Hypothalamus (tissue), 51 donors: ENCODE measurements at regions not wholly inside any gene's neighbourhood (a gene's known extent, or its start where the extent isn't known, plus 50 kb on each side); places are given as distances from the start of the nearest gene placed in this dataset.
"Not testable (repeated sequence)": the region's sequence is repeated elsewhere in the genome, so short reads cannot be mapped to it uniquely, and the experiment has no call there.

Experiments
- DNase-seq, 51 donors: peaks; one replicate each; lab custom pipeline; 2025; lab: John Stamatoyannopoulos, UW

DNA sequence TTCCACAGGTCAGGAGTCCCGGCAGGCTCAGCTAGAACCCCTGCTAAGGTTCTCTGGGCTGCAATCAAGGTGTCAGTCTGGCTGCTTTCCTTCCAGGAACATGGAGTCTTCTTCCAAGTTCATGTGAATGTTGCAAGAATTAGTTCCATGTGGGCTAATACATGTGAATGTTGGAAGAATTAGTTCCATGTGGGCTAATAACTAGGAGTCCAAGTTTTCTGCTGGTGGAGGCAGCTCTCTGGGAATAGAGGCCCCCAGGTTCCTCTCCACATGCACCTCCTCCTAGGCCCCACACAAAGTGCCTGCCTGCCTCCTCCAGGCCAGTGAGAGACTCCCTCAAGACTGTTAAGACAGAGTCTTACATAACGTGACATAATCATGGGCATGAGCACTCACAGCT is 140.8 kb upstream of the SLC35G4 start:
- DNase-seq = no peak

DNA sequence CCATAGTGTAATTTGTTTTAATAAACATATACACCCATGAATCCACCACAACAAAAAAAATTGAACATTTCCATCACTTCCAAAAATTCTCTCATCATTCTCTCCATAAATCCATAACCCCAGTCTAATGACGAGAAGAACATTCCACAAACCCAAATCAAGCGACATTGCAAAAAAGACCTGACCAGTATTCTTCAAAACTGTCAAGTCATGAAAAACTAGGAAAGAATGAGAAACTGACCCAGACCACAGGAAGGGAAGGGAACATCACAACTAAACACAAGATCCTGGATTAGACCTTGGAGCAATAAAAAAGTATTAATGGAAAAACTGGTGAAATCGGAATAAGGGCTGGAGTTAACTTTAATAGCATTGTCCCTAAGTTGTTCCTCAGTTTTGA is 141.3 kb upstream of the SLC35G4 start:
- no peak for DNase-seq

DNA sequence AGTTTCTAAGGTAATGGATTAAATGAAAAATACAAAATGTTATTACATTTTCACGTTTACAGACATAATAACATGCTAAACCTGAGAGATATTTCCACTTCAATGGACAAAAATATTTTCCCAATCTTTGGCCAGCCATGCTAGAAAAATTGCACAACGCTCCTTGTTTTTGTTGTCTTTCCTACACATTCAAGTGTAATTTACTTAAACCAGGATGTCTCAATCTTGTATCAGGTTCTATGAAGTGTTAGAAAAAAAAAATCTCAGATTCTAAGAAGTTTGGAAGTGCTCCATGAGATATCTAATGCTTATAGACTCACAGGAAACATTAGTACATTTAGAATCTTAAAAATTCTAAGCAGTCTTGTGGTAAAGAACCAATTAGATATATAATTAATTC is 141.8 kb upstream of the SLC35G4 start:
- DNase-seq = no peak

DNA sequence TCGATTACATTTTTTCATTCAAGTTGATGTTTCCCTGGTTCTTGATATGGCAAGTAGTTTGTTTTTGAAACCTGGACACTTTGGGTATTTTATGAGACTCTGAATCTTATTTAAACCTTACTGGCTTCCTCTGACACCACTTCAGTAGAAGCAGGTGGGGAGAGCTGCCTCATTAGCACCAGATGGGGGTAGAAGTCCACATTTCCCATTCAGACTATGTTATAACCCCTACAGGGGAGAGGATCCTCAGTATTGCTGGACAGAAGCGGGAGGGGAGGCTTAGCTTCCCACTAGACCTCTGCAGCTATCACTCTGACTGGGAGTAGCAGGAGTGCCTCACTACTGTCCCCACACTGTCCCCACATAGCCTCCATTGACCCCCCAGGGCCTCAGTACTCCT is 145.3 kb upstream of the SLC35G4 start:
- DNase-seq = no peak

DNA sequence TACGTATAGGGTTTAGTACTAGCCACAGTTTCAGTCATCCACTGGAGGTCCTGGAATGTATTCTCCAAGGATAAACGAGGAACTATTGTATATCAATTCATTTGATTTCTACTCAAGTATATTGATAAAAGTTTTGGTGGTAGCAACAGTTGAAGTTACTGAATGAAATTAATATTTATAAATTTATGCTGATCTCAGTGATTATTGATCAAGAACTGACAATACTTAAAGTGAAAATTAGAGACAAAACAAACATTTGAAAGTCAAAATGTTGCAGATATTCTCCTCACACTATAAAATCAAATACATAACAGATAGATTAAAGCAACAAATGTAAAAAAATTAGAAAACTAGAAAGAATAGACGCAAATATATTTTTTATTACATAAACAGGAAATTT is 150.9 kb upstream of the SLC35G4 start:
- DNase-seq = no peak

DNA sequence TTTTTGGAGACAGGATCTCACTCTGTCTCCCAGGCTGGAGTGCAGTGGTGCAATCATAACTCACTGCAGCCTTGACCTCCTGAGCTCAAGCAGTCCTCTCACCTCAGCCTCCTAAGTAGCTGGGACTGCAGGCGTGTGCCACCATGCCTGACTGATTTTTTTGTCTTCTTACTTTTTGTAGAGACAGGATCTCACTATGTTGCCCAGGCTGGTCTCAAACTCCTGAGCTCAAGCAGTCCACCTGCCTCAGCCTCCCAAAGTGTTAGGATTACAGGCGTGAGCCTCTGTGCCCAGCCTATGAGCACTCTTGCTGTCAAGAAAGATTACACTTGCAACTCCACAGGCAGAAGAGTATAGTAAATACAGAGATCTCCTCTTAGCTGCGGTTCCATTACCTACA is 151.5 kb upstream of the SLC35G4 start:
- DNase-seq = not testable (repeated sequence)

DNA sequence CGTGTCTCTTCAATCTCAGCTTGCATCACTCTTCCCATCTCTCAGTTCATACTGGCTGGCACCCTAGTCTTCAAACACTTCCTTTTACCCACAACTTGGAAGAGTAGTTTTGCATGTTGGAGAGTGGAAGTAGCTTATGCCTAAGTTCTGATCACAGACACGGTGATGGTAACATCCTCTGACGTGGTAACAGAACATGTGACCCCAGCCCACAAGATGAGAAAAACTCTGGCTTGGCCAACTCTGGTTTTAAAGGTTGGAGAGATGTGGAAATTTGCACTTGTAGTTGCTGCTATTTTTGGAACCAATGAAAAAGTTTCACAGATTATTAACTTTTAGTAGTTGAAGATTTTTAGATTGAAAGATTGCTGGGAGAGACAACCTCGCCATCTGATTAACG is 155.4 kb upstream of the SLC35G4 start:
- no peak for DNase-seq

DNA sequence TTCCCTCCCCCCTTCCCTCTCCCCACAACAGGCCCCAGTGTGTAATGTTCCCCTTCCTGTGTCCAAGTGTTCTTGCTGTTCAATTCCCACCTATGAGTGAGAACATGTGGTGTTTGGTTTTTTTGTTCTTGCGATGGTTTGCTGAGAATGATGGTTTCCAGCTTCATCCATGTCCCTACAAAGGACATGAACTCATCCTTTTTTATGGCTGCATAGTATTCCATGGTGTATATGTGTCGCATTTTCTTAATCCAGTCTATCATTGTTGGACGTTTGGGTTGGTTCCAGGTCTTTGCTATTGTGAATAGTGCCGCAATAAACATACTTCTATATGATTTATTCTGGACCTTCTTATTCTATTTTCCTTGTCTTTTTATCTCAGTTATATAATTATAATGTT is 165.2 kb upstream of the SLC35G4 start:
- not testable (repeated sequence) for DNase-seq

DNA sequence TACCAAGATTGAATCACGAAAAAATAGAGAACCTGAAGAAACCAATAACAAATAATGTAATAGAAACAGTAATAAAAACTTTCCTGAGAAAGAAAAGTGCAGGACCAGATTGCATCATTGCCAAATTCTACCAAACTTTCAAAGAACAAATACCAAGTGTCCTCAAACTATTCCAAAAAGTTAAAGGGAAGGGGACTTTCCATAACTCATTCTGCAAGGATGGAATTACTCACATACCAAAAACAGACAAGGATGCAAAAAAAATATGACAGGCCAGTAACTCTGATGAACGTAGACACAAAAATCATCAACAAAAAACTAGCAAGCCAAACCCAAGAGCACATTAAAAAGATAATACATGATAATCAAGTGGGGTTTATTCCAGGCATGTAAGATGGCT is 172.3 kb upstream of the SLC35G4 start:
- DNase-seq = no peak

DNA sequence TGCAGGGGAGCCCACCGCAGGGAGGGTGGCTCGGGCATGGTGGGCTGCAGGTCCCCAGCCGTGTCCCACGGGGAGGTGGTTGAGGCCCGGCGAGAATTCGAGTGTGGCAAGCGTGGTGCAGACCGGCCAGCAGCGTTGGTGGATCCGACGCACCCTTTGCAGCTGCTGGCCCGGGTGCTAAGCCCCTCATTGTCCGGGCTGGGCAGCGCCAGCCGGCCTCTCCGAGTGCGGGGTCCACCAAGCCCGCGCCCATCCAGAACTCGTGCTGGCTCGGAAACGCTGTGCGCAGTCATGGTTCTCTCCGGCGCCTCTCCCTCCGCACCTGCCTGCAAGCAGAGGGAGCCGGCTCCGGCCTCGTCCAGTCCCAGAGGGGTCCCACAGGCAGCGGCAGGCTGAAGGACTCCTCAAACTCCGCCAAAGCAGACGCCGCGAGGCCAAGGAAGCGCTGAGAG is 177.0 kb upstream of the SLC35G4 start:
- DNase-seq = no peak

DNA sequence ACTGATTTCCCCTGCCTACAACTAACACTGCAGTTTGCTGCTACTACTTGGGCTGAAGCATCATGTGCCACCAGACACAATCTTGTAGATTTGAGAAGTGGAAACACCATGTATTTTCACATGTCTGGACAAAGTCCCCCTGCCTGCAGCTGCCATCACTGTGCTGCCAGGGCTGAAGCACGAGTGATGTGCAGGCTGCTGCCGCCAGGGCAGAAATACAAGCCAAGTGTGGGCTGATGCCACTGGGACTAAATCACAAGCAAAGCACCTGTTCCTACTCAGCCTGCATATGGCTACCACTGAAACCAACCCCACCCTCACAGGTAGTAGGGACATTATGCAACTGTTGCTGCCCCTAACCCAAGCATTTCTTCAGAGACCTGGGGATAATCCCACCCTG is 179.5 kb upstream of the SLC35G4 start:
- no peak for DNase-seq

DNA sequence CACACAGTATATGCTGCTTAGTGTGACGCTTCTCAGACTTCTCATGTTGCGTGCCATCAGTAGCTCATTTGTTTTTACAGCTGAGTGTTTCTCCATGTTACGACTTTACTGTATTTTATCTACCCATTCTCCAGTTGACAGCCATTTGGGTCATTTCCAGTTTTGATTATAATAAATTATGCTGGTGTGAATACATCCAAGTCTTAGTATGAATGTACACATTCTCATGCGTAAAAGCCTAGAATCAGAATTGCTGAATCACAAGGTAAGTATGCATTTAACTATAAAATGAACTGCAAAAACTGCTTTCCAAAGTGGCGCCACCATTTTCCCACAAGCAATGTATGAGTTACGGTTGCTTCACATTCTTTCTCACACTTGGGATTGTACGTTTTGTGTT is 184.2 kb upstream of the SLC35G4 start:
- no peak for DNase-seq

DNA sequence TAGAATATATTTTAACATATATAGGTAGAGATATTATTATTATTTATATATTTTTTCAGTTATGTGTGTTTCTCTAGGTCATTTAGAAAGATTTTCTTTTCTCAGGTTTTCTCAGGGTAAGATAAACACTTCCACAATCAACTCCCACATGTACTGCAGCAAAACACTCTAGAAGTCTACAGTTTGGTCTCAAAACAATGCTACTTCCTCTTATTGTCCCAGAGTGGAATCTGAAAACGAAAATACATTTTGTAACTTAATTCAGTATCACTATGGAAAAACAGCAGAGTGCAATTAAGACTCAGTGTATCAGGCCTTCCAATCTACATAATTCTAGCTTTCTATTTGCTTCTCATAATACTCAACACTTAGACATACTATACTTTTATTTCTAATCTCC is 190.1 kb upstream of the SLC35G4 start:
- DNase-seq = no peak

DNA sequence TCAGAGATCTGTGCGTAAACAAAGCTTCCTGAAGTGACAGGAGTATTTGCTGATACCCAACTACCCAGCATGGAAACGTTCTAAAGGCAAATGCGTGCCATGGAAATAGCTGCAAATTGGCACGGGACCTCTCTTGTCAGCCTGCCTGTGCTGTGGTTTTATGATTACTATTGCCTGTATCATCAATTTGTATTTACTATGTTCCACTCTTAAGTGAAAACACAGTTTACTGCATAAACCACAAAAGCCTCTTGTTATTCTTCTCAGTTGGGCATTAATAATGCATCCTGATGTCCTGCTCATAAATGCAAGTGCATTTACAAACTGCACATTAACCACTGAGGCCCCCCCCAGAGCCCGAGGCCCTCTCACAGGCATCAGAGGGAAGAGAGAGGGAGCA is 196.6 kb upstream of the SLC35G4 start:
- DNase-seq = no peak

DNA sequence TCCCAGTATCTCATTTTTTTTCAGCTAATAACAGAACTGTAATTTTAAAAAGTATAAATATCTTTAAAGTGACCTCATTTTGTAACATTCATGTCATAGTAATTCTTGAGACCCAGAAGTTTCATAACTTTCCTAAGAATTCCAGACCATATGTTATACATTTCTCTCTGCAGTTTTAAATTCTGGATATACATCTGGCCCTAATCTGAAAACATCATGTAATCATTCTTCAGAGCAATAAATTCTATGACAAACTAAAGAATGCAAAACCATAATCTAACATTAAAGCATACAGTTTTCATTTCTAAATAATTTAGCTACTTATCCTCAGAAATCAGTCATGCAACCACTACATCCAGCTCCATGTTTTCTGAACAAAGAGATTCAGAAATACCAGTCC is 198.3 kb upstream of the SLC35G4 start:
- no peak for DNase-seq

DNA sequence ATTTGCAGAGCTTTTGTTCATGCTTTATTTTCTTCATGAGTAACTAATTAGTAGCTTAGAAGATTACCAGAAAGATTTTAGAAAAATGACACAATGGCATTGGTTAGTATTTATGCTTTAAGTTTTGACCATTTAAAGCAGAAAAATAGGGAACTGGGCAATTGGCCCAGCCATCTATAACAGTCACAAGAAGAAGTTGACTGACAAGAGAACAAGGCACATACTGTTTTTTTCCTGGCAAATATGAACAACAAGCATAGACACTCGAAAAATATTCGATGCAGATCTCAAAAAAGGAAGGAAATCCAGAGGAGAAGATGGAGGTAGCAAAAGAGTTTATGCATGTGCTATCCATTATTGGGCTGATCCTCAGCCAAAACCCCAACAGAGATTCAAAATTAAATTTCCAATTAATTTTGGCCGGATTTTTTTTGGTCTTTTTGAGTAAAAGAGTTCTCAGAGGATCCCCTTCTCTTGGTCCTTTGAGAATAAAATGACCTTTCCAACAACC is 200.8 kb upstream of the SLC35G4 start:
- DNase-seq = no peak

DNA sequence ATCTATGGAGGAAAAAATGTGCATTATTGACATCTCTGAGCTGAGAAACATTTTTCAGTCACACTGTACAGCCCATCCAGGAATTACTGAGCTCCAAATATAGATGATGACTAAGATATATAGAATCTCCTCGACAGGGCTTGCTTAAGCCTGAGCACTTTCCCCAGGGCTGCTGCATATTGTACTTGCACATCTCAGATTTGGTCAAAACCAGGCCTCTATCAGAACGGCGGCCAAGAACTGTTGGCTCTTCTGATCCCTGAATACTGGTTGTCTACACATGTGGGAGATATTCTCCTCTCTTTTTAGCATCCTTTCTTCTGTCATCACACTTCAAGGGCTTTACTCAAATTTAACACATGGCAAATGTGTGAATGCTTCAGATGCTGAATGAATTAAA is 201.5 kb upstream of the SLC35G4 start:
- DNase-seq = no peak

DNA sequence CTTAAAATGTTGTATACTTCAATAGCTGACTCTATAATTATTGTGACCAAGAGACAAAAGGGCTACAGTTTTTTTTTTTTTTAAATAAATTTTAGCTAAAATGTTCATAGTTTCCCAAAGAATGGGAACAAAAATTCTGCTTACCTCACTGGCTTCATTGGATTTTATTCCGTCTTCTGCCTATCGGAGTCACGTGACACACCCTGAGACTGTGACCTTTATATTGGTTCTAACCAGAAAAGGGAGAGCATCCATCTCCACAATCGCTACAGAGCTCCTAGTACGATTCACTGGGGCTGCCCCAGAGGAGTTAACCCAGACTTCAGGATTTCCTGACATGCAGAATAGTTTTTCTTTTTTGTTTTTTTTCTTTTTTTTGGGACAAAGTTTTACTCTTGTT is 203.6 kb upstream of the SLC35G4 start:
- no peak for DNase-seq

DNA sequence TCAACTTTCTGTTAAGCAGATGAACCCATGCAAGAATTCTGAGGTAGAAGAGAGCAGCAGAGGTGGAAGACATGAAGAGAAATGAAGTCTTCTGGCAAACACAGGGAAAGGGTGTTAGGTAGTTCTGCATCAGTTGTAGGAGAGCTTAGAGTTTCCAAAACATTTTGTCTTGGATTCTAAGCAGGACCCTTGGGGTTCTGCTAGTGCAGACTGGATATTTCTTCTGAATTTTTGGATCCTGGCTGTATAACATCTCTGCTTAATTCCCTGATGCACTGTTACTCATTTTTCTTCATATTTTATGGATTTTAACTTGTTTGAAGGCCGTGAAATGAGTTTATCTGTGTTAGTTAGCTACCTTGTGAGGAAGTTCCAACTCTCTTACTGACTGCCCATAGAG is 208.7 kb upstream of the SLC35G4 start:
- no peak for DNase-seq

DNA sequence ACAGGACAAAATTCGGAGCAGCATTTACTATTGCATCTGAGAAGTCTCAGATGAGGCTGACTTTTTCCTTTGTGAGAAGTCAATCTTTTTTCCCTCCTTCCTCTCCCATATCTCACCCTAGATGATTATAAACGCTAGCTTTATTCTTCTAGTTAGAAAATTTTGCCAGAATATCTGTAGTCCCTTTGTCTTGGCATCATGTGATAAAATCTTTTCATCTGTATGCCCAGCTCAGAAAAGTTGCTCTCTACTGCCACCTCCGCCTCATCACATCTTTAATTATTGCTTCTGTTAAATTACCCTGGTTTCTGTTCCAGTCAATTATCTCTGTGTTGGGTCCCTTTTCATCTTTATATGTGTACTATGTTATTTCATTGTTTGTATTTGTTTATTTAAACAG is 210.8 kb upstream of the SLC35G4 start:
- no peak for DNase-seq

DNA sequence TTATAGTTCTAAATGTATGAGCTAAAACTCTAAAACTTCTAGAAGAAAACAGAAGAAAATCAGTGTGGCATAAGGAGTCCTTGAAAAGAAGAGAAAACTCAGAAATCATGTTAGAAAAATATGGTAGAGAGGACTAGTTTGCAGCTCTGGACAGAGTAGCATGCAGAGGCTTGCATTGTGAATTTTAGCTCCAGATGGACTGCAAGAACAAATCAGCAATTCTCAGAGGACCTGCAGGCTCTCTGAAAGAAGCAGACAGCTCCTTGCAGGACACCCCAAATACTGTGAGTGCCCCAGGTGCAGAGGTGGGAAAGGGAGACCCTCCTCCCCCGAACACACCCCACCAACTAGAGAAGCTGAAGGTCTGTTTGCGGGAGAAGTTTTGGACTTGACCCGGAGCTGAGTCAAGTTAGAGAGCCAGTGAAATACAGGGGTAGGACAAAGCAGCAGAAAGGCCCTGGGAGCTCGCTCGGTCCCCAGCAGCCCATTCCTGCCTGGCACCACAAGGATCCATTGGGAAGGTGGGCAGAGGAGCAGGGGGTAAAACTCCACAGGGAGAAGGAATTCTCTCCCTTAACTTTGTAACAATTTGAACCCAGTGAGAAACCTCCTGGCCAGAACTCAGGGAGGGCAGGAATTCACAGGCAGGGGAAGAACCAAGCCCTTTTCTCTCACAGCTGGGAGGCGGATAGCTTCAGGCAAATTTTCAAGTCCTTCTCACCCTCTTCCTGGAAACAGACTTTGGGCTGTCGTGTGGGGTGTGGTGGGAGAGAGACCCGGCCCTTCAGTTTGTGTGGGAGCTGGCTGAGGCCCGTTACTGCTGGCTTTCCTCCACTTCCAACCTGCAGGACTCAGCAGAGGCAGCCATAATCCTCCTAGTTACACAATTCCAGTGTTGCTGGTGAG is 216.2 kb upstream of the SLC35G4 start:
- no peak for DNase-seq

DNA sequence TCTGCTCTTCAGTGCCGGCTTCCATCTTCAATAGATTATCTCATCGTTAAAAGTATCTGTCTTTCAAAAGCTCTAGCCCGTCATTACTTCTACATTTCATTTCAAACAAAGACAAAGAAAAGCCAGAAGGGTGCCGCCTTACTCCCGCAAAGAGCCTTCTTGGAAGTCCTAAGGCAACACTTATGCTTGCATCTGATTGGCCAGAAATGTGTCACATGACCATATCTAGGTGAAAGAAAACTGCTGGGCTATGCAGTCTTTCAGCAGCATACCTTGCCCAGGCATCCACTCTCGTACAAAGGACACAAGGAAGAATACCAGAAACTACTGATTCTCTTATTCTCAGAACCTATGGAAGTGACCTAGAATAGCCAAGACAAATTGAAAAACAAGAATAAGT is 217.1 kb upstream of the SLC35G4 start:
- no peak for DNase-seq

DNA sequence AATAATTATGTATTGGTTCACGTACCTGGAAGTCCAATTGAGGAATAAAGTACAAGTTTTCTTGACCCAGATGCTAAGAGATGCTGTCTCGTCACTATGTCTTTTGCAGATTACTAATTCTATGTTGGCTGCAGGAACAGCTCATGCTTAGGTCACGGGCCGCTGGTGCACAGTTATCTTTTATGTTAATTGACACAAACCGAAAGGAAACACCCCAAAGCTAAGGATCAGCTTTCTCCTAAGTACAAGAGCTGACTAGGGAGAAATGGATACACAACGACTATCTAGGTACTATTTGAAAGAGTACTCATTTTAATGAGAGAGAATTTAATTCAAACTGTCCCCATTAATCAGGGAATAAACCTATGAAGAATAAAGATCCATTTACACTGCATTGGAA is 217.7 kb upstream of the SLC35G4 start:
- no peak for DNase-seq
